Suprapubic skin (tissue), 4 donors: ENCODE measurements at regions not wholly inside any gene's neighbourhood (a gene's known extent, or its start where the extent isn't known, plus 50 kb on each side); places are given as distances from the start of the nearest gene placed in this dataset.

Source experiments
- DNase-seq, 2 donors: peaks; one replicate each; pipeline ENCODE4 v3.0.0-alpha.2; 2019; ENCODE audit warnings: low spot score in 2 of 2
- H3K27ac ChIP-seq: fragments of 200-600 bp; sonication (generic); one replicate; pipeline ENCODE4 v1.5.1; 2019
- H3K27me3 ChIP-seq: fragments of 200-600 bp; sonication (generic); one replicate; pipeline ENCODE4 v1.5.1; 2019
- H3K36me3 ChIP-seq: fragments of 200-600 bp; sonication (generic); one replicate; pipeline ENCODE4 v1.5.1; 2019
- H3K4me1 ChIP-seq: fragments of 200-600 bp; sonication (generic); one replicate; pipeline ENCODE4 v1.5.1; 2019
- H3K4me3 ChIP-seq: fragments of 200-600 bp; sonication (generic); one replicate; pipeline ENCODE4 v1.5.1; 2019; ENCODE audit warnings: mild to moderate bottlenecking
- H3K9me3 ChIP-seq: fragments of 200-600 bp; sonication (generic); one replicate; pipeline ENCODE4 v1.5.1; 2019
- EP300 ChIP-seq: sonication (generic); formaldehyde crosslinking; IDR thresholded peaks from one replicate; pipeline ENCODE4 v1.6.1; 2017; ENCODE audit warnings: antibody characterized with exemption
- POLR2A ChIP-seq, 2 donors: fragments of 450-650 bp; IDR thresholded peaks; one replicate each; pipeline ENCODE4 v1.6.1; 2017; ENCODE audit warnings: antibody characterized with exemption in 2 of 2, mild to moderate bottlenecking in 2 of 2, moderate library complexity in 2 of 2
- POLR2AphosphoS5 ChIP-seq, 3 donors: sonication (generic); formaldehyde crosslinking; IDR thresholded peaks; one replicate each; pipeline ENCODE4 v1.6.1; 2017; ENCODE audit warnings: antibody characterized with exemption in 3 of 3
- WGBS: methylation state at CpG from one replicate; pipeline ENCODE4 v1.1.5; 2018; 5-methylcytosine and 5-hydroxymethylcytosine counted together
- TF ChIP-seq, protein P1 (sequence below), 2 donors: fragments of 200-600 bp in 1 of 2; fragments of 450-650 bp in 1 of 2; sonication (generic) in 1 of 2; IDR thresholded peaks; one replicate each; pipeline ENCODE4 v1.5.1; 2016 to 2019; ENCODE audit warnings: antibody characterized with exemption in 2 of 2, mild to moderate bottlenecking in 1 of 2, moderate library complexity in 1 of 2

DNA sequence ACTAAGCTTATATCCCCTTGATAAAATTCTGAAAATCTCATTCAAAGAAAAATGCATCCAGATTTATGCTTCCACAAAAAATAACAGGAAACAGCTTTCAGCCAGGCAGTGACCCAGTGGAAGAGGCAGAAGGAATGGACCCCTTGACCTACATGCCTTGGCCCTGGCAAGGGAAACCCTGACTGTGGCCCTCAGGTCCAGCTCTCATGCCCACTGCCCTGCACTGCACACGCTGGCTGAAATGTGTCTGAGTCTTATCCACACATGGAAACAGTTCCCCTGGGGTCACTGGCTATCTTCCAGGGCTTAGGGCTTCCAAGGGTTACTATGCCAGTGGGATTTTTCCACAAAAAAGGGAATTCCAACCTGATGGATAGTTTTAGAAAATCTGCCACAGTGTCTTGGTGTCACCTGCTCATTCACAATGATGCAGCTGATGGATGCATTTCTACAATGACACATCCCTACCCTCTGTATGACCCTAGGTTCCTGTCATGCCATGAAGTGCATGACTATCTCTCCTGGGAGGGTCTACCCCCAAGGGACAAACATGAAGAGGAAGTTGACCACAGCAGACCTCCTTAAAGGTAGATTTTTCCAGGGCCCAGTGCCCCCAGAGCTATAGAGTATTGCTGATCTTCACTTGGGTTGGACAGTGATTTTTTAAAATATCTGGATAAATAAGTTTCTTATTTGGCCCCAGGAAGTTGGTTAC, 121.9 kb upstream of the CD93 start:
- H3K27ac ChIP-seq: no peak overlapping the region
- peaks cover 4% of the 10 kb centered on the region for H3K27me3 ChIP-seq
- no peak overlapping the region for H3K4me3 ChIP-seq
- H3K9me3 ChIP-seq: no peaks in the 10 kb centered on the region
- TF ChIP-seq EP300 (no peak), POLR2AphosphoS5 (IDR thresholded peaks at IDR 0.05) (no peak), POLR2A (IDR thresholded peaks at IDR 0.05) (no peak)
- TF ChIP-seq, protein P1, sequence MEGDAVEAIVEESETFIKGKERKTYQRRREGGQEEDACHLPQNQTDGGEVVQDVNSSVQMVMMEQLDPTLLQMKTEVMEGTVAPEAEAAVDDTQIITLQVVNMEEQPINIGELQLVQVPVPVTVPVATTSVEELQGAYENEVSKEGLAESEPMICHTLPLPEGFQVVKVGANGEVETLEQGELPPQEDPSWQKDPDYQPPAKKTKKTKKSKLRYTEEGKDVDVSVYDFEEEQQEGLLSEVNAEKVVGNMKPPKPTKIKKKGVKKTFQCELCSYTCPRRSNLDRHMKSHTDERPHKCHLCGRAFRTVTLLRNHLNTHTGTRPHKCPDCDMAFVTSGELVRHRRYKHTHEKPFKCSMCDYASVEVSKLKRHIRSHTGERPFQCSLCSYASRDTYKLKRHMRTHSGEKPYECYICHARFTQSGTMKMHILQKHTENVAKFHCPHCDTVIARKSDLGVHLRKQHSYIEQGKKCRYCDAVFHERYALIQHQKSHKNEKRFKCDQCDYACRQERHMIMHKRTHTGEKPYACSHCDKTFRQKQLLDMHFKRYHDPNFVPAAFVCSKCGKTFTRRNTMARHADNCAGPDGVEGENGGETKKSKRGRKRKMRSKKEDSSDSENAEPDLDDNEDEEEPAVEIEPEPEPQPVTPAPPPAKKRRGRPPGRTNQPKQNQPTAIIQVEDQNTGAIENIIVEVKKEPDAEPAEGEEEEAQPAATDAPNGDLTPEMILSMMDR (IDR thresholded peaks at IDR 0.05): no peak
- H3K4me1 ChIP-seq: peaks cover 36% of the 10 kb centered on the region
- WGBS: 90% methylated on average over 1 of the region's 1 CpG
- no peak for DNase-seq
- no peaks in the 10 kb centered on the region for H3K36me3 ChIP-seq

DNA sequence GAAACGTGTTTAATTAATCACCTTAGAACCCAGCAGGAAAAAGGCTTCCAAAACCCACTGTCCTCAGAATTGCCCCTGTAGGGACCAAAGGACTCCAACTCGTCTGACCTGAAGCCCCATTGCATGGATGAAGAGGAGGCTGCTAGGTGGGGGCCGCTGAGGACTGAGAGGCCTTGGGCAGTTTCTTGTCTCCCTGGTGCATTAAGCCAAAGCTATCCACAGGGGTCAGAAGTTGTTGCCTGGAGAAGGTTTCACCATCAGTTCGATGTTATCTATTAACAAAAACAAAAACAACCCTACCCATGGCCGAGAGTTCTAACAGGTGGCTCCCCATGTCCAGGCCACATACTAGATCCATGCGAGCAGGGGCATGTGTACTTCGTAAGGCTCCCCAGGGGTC, 120.9 kb upstream of the CD93 start:
- no peak for DNase-seq
- peaks cover 4% of the 10 kb centered on the region for H3K27me3 ChIP-seq
- H3K36me3 ChIP-seq: no peaks in the 10 kb centered on the region
- TF ChIP-seq POLR2A (IDR thresholded peaks at IDR 0.05) (no peak), EP300 (no peak), POLR2AphosphoS5 (IDR thresholded peaks at IDR 0.05) (no peak)
- TF ChIP-seq, protein P1 (IDR thresholded peaks at IDR 0.05): no peak
- H3K27ac ChIP-seq: no peak overlapping the region
- no peak overlapping the region for H3K4me3 ChIP-seq
- peaks cover 41% of the 10 kb centered on the region for H3K4me1 ChIP-seq
- no peaks in the 10 kb centered on the region for H3K9me3 ChIP-seq
- 95% methylated on average over 5 of the region's 7 CpGs for WGBS

DNA sequence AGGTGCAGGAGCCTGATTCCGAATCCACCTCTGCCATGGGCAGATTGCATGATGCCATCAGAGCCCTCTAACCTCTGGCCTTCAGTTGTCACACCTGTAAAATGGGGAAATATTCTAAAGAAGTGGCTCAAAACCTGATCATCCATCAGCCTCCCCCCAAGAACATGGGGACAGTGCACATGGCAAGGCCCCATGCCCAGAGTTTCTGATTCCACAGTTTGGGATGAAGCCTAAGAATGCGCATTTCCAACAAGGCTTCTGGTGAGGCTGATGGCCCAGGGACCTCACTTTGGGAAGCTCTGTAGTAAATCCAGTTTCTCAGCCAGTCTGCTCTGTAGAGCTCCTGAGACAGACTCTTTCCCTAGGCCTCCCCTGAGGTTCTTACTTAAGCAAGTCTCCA, 119.9 kb upstream of the CD93 start:
- 83% methylated on average over 2 of the region's 2 CpGs for WGBS
- Histone ChIP-seq H3K36me3 (no peaks in the 10 kb centered on the region), H3K9me3 (no peaks in the 10 kb centered on the region), H3K4me1 (peaks cover 41% of the 10 kb centered on the region), H3K27ac (peak overlapping the region; percentile 59), H3K27me3 (peaks cover 4% of the 10 kb centered on the region), H3K4me3 (no peak overlapping the region)
- DNase-seq: no peak
- TF ChIP-seq EP300 (no peak), POLR2A (IDR thresholded peaks at IDR 0.05) (no peak), POLR2AphosphoS5 (IDR thresholded peaks at IDR 0.05) (no peak)
- TF ChIP-seq, protein P1 (IDR thresholded peaks at IDR 0.05): no peak

DNA sequence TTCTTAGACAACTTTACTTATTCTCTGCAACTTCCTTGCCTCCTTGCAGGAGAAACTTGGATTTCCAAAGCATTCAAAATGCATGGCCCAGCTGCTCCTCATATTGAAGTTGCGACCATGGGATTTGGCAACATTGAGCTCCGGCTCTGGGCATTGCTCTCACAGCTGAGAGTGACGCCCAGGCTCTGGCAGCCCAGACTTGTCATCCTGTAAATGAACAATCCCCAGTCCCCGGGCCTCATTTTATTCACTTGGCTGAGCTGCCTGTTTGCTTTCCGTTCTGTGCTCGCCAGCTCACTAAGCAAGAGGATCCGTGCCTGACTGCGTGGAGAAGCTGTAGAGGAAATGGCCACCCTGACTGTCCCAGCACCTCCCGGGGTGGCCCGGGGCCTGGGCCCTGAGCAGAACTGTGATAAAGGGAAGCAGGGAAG, 119.5 kb upstream of the CD93 start:
- Histone ChIP-seq H3K27ac (peak overlapping the region; percentile 59), H3K9me3 (no peaks in the 10 kb centered on the region), H3K4me3 (no peak overlapping the region), H3K4me1 (peaks cover 41% of the 10 kb centered on the region), H3K27me3 (peaks cover 4% of the 10 kb centered on the region), H3K36me3 (no peaks in the 10 kb centered on the region)
- WGBS: 16% methylated on average over 10 of the region's 10 CpGs
- DNase-seq: peak; percentile 84 to 87
- TF ChIP-seq POLR2AphosphoS5 (IDR thresholded peaks at IDR 0.05): no peak

DNA sequence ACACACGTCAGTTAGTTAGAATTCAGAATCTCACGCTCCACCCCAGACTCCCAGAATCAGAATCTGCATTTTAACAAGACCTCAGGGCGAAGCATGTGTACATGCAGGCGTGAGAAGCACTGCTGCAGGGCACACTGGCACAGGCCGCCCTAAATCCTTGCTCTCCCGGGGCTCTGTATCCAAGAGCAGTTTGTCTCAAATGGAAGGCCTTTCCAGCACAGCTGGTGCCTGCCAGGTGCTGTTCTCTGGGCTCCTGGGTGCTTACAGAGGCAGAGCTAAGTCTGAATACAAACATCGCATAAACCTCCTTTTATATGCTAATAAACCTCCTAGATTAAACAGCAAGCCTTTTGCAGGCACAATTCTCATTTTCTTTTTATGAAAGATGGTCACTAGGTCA, 119.1 kb upstream of the CD93 start:
- no peaks in the 10 kb centered on the region for H3K36me3 ChIP-seq
- H3K27ac ChIP-seq: peak overlapping the region; percentile 59
- TF ChIP-seq EP300 (no peak), POLR2A (IDR thresholded peaks at IDR 0.05) (no peak), POLR2AphosphoS5 (IDR thresholded peaks at IDR 0.05) (no peak)
- TF ChIP-seq, protein P1 (IDR thresholded peaks at IDR 0.05): no peak
- no peak overlapping the region for H3K4me3 ChIP-seq
- H3K9me3 ChIP-seq: no peaks in the 10 kb centered on the region
- peaks cover 41% of the 10 kb centered on the region for H3K4me1 ChIP-seq
- 66% methylated on average over 7 of the region's 7 CpGs for WGBS
- H3K27me3 ChIP-seq: peaks cover 4% of the 10 kb centered on the region
- no peak for DNase-seq
